H9 (cell line): ENCODE measurements at regions not wholly inside any gene's neighbourhood (a gene's known extent, or its start where the extent isn't known, plus 50 kb on each side); places are given as distances from the start of the nearest gene placed in this dataset.

Source experiments
- DNase-seq: peaks from one replicate; pipeline ENCODE4 v3.0.0-alpha.2; 2017
- H2AFZ ChIP-seq: one replicate; pipeline ENCODE4 v1.6.1; 2013; ENCODE audit warnings: mild to moderate bottlenecking, low read length, control low read depth, moderate library complexity
- H2AK5ac ChIP-seq: 2 replicates; pipeline ENCODE4 v1.6.1; 2013; ENCODE audit warnings: low read length, control low read depth, mixed read lengths; ENCODE audit not compliant: insufficient read length
- H2BK120ac ChIP-seq: one replicate; pipeline ENCODE4 v1.6.1; 2013; ENCODE audit warnings: low read depth, mild to moderate bottlenecking, low read length, control low read depth, inconsistent platforms; ENCODE audit not compliant: poor library complexity, severe bottlenecking
- H2BK12ac ChIP-seq: 2 replicates; pipeline ENCODE4 v1.6.1; 2013; ENCODE audit warnings: low read length, control low read depth, mixed read lengths, low read depth; ENCODE audit not compliant: insufficient read length
- H2BK15ac ChIP-seq: 2 replicates; pipeline ENCODE4 v1.6.1; 2013; ENCODE audit warnings: low read depth, low read length, control low read depth
- H2BK20ac ChIP-seq: one replicate; pipeline ENCODE4 v1.6.1; 2013; ENCODE audit warnings: low read depth, mild to moderate bottlenecking, low read length, control low read depth, inconsistent platforms; ENCODE audit not compliant: poor library complexity, severe bottlenecking
- H2BK5ac ChIP-seq: 2 replicates; pipeline ENCODE4 v1.6.1; 2013; ENCODE audit warnings: low read length, control low read depth, mixed read lengths; ENCODE audit not compliant: insufficient read length
- H3K14ac ChIP-seq: 2 replicates; pipeline ENCODE4 v1.6.1; 2013; ENCODE audit warnings: low read length, control low read depth; ENCODE audit not compliant: insufficient read depth
- H3K18ac ChIP-seq: 2 replicates; pipeline ENCODE4 v1.6.1; 2013; ENCODE audit warnings: low read depth, mild to moderate bottlenecking, mixed read lengths, low read length, control low read depth; ENCODE audit not compliant: insufficient read length
- H3K23ac ChIP-seq: 2 replicates; pipeline ENCODE4 v1.6.1; 2013; ENCODE audit warnings: low read length, control low read depth, mixed read lengths, low read depth; ENCODE audit not compliant: insufficient read length
- H3K23me2 ChIP-seq: 2 replicates; pipeline ENCODE4 v1.6.1; 2013; ENCODE audit warnings: low read depth, mild to moderate bottlenecking, mixed read lengths, low read length, control low read depth; ENCODE audit not compliant: insufficient read length, poor library complexity, severe bottlenecking
- H3K27ac ChIP-seq: 2 replicates; pipeline ENCODE4 v1.5.1; 2013; ENCODE audit warnings: low read length, control low read depth, mixed read lengths, low read depth; ENCODE audit not compliant: insufficient read length
- H3K27me3 ChIP-seq: 2 replicates; pipeline ENCODE4 v1.6.1; 2013; ENCODE audit warnings: low read length, control low read depth, inconsistent platforms; ENCODE audit not compliant: insufficient read depth
- H3K4ac ChIP-seq: 2 replicates; pipeline ENCODE4 v1.6.1; 2013; ENCODE audit warnings: low read depth, mild to moderate bottlenecking, control low read depth, inconsistent platforms, low read length, moderate library complexity
- H3K4me1 ChIP-seq: 2 replicates; pipeline ENCODE4 v1.6.1; 2013; ENCODE audit warnings: low read length, control low read depth, inconsistent platforms; ENCODE audit not compliant: insufficient read depth
- H3K4me2 ChIP-seq: 2 replicates; pipeline ENCODE4 v1.6.1; 2013; ENCODE audit warnings: low read length, control low read depth, mixed read lengths; ENCODE audit not compliant: insufficient read length, insufficient read depth
- H3K56ac ChIP-seq: 2 replicates; pipeline ENCODE4 v1.6.1; 2013; ENCODE audit warnings: low read depth, mild to moderate bottlenecking, mixed read lengths, low read length, control low read depth; ENCODE audit not compliant: insufficient read length
- H3K79me1 ChIP-seq: 2 replicates; pipeline ENCODE4 v1.6.1; 2013; ENCODE audit warnings: low read depth, mild to moderate bottlenecking, moderate library complexity, low read length, control low read depth, inconsistent platforms; ENCODE audit not compliant: insufficient read depth, poor library complexity, severe bottlenecking
- H3K79me2 ChIP-seq: 2 replicates; pipeline ENCODE4 v1.6.1; 2013; ENCODE audit warnings: low read length, control low read depth, inconsistent platforms; ENCODE audit not compliant: insufficient read depth
- H3K9ac ChIP-seq: 2 replicates; pipeline ENCODE4 v1.6.1; 2013; ENCODE audit warnings: low read length, control low read depth, mixed read lengths; ENCODE audit not compliant: insufficient read length; ENCODE audit errors: extremely low read depth
- H3K9me3 ChIP-seq: one replicate; pipeline ENCODE4 v1.6.1; 2013; ENCODE audit warnings: low read depth, low read length, inconsistent platforms; ENCODE audit not compliant: control insufficient read depth
- H3T11ph ChIP-seq: one replicate; pipeline ENCODE4 v1.6.1; 2013; ENCODE audit warnings: mild to moderate bottlenecking, low read length, control low read depth, inconsistent platforms
- H4K20me1 ChIP-seq: one replicate; pipeline ENCODE4 v1.6.1; 2013; ENCODE audit not compliant: control insufficient read depth, insufficient read length, insufficient read depth
- H4K5ac ChIP-seq: 2 replicates; pipeline ENCODE4 v1.6.1; 2013; ENCODE audit warnings: low read depth, mild to moderate bottlenecking, mixed read lengths, low read length, control low read depth; ENCODE audit not compliant: insufficient read length
- H4K8ac ChIP-seq: replicated peaks from 2 replicates; pipeline ENCODE4 v1.6.1; 2013; ENCODE audit warnings: low read length, control low read depth, mixed read lengths, low read depth; ENCODE audit not compliant: insufficient read length
- H4K91ac ChIP-seq: 2 replicates; pipeline ENCODE4 v1.6.1; 2013; ENCODE audit warnings: low read depth, mild to moderate bottlenecking, moderate library complexity, mixed read lengths, low read length, control low read depth; ENCODE audit not compliant: insufficient read length
- H3K27ac Mint-ChIP-seq, 3 experiments: 2 replicates in 2 of 3; 3 replicates in 1 of 3; pipeline ENCODE4 v1.8.0; 2020 to 2021; ENCODE audit warnings: mixed read lengths in 3 of 3, mild to moderate bottlenecking in 1 of 3, moderate library complexity in 1 of 3
- H3K27me3 Mint-ChIP-seq: 2 replicates; pipeline ENCODE4 v1.8.0; 2021; ENCODE audit warnings: low read depth, mild to moderate bottlenecking, moderate library complexity, mixed read lengths
- H3K36me3 Mint-ChIP-seq, 3 experiments: 2 replicates in 2 of 3; 3 replicates in 1 of 3; pipeline ENCODE4 v1.8.0; 2020 to 2021; ENCODE audit warnings: low read depth in 3 of 3, mixed read lengths in 3 of 3; ENCODE audit not compliant: insufficient read depth in 1 of 3
- H3K4me1 Mint-ChIP-seq, 2 experiments: 2 replicates each; pipeline ENCODE4 v1.8.0; 2020; ENCODE audit warnings: mixed read lengths in 2 of 2
- H3K4me3 Mint-ChIP-seq, 2 experiments: 2 replicates in 1 of 2; 3 replicates in 1 of 2; pipeline ENCODE4 v1.8.0; 2020 to 2021; ENCODE audit warnings: mild to moderate bottlenecking in 2 of 2, mixed read lengths in 2 of 2, moderate library complexity in 1 of 2
- H3K9me3 Mint-ChIP-seq, 2 experiments: 2 replicates in 1 of 2; 3 replicates in 1 of 2; pipeline ENCODE4 v1.8.0; 2020; ENCODE audit warnings: mild to moderate bottlenecking in 2 of 2, mixed read lengths in 2 of 2, moderate library complexity in 1 of 2
- WGBS: extraction: QIAGEN DNeasy Blood & Tissue Kit; methylation state at CpG from one replicate; pipeline ENCODE4 v1.1.7; 2013; ENCODE audit warnings: missing lambda C conversion rate, low lambda C conversion rate, mixed read lengths; ENCODE audit not compliant: insufficient read length; ENCODE audit errors: extremely low coverage; 5-methylcytosine and 5-hydroxymethylcytosine counted together
- TF ChIP-seq, protein P1 (sequence below): fragments of 200-600 bp; sonication (generic); conservative IDR thresholded peaks from 3 replicates; pipeline ENCODE4 v1.8.0; 2021; ENCODE audit warnings: antibody characterized with exemption, mild to moderate bottlenecking

DNA sequence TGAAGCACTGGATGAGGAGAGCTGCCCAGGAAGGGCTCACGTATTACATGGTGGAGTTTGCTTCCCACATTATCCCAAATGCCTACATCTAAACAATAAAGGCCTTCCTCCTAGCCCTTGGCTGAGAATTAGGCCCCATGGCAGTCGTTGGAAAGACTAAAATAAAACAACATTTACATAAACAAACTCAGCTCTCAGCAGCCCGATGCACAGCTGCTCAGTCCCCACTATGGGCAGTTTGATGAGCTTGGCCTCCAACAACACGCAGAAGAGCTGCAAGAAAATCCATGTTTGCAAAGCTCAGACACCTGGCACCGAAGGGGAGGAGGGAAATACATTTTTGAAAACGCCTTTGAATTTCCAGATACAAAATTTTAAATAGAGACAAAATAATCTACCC, 352.4 kb downstream of the EIPR1 start:
- Mint-ChIP-seq H3K4me3 (no peak overlapping the region), H3K27me3 (peaks cover 13% of the 10 kb centered on the region), H3K27ac (no peak overlapping the region), H3K4me1 (peaks cover 11 to 14% of the 10 kb centered on the region in 2 experiments), H3K36me3 (peaks cover 4 to 11% (median 9%) of the 10 kb centered on the region in 3 experiments), H3K9me3 (peaks cover 10 to 18% of the 10 kb centered on the region in 2 experiments)
- Histone ChIP-seq H2BK5ac (no peak overlapping the region), H3T11ph (no peak overlapping the region), H4K5ac (no peak overlapping the region), H4K20me1 (no peaks in the 10 kb centered on the region), H3K4ac (no peak overlapping the region), H3K4me2 (no peak overlapping the region), H4K91ac (no peak overlapping the region), H2BK12ac (no peak overlapping the region), H3K79me2 (no peaks in the 10 kb centered on the region), H3K18ac (no peak overlapping the region), H3K56ac (no peak overlapping the region), H3K14ac (no peak overlapping the region), H3K23ac (no peak overlapping the region), H3K23me2 (no peaks in the 10 kb centered on the region), H3K27me3 (0 out of 2 replicates have a peak, but pooled peaks cover 2% of the 10 kb centered on the region), H2AFZ (no peak overlapping the region), H3K79me1 (no peaks in the 10 kb centered on the region), H2BK120ac (no peak overlapping the region), H3K27ac (no peak overlapping the region), H2AK5ac (no peak overlapping the region), H3K9ac (no peak overlapping the region), H3K4me1 (peaks cover 5% of the 10 kb centered on the region; the same call in 1 of the 2 replicates), H4K8ac (no peak overlapping the region), H3K9me3 (no peaks in the 10 kb centered on the region), H2BK20ac (no peak overlapping the region), H2BK15ac (no peak overlapping the region)
- TF ChIP-seq, protein P1, sequence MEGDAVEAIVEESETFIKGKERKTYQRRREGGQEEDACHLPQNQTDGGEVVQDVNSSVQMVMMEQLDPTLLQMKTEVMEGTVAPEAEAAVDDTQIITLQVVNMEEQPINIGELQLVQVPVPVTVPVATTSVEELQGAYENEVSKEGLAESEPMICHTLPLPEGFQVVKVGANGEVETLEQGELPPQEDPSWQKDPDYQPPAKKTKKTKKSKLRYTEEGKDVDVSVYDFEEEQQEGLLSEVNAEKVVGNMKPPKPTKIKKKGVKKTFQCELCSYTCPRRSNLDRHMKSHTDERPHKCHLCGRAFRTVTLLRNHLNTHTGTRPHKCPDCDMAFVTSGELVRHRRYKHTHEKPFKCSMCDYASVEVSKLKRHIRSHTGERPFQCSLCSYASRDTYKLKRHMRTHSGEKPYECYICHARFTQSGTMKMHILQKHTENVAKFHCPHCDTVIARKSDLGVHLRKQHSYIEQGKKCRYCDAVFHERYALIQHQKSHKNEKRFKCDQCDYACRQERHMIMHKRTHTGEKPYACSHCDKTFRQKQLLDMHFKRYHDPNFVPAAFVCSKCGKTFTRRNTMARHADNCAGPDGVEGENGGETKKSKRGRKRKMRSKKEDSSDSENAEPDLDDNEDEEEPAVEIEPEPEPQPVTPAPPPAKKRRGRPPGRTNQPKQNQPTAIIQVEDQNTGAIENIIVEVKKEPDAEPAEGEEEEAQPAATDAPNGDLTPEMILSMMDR = no peak
- WGBS = no CpG with 5 or more reads among the region's 6 CpGs
- peak; percentile 9 for DNase-seq
